ENCODE measurements at regions not wholly inside any gene's neighbourhood (a gene's known extent, or its start where the extent isn't known, plus 50 kb on each side); places are given as distances from the start of the nearest gene placed in this dataset.

DNA sequence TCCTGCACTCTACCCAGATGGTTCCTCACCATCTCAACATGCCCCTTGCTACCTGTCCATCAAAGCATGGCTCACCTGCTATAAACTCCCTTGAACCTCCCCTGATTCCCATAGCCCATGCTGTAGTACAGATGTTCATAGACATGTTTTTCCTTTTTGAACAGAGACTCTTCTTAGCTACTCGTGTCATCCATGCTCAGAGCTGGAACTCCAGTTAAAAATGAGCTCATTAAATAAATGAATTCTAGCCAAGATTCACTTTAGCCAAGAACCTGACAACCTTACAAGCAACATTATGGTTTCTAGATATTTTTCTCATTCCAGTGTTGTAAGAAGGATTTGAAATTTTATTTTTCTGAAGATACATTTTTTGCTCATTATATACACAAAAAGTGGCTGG, 65.0 kb downstream of the SCG2 start:
- Histone ChIP-seq H2BK120ac (ENCODE audit: low read depth, low read length) (no peak overlapping the region), H3K9ac (ENCODE audit: low read depth, low read length) (no peak overlapping the region), H2BK20ac (ENCODE audit: low read depth, low read length) (no peak overlapping the region), H3K4ac (ENCODE audit: low read depth, low read length) (no peak overlapping the region), H3K14ac (replicated peaks; ENCODE audit: low read depth, low read length) (no peak overlapping the region), H3K27me3 (ENCODE audit: control insufficient read depth, insufficient read depth, low read length) (no peaks in the 10 kb centered on the region), H4K8ac (ENCODE audit: low read depth in 2 of 2, low read length in 2 of 2) (no peak overlapping the region), H4K20me1 (ENCODE audit: insufficient read depth, low read length) (no peaks in the 10 kb centered on the region), H2AK5ac (ENCODE audit: low read depth, low read length) (no peak overlapping the region), H2BK5ac (ENCODE audit: low read depth, low read length, poor library complexity, severe bottlenecking) (no peak overlapping the region), H3K4me2 (ENCODE audit: low read depth, low read length) (no peak overlapping the region), H4K91ac (ENCODE audit: insufficient read depth, low read depth, low read length) (no peak overlapping the region), H3K79me1 (ENCODE audit: low read depth in 1 of 2, low read length in 2 of 2) (no peaks in the 10 kb centered on the region), H3K4me1 (ENCODE audit: control insufficient read depth, insufficient read depth, low read length) (peaks cover 8% of the 10 kb centered on the region), H3K9me1 (ENCODE audit: insufficient read depth, low read length) (no peaks in the 10 kb centered on the region; the same call in 1 of the 2 replicates), H3K23ac (ENCODE audit: low read depth, low read length) (no peak overlapping the region), H4K5ac (ENCODE audit: low read depth, low read length) (no peak overlapping the region), H3K56ac (ENCODE audit: extremely low read depth, insufficient read depth, low read length) (no peak overlapping the region), H3K9me3 (ENCODE audit: control insufficient read depth, insufficient read depth, low read length) (no peaks in the 10 kb centered on the region), H3K36me3 (ENCODE audit: control insufficient read depth, insufficient read depth, low read length) (no peaks in the 10 kb centered on the region), H3K18ac (ENCODE audit: low read depth, low read length) (no peak overlapping the region), H2AFZ (replicated peaks; ENCODE audit: low read length, poor library complexity) (no peak overlapping the region), H3K27ac (ENCODE audit: insufficient read depth, low read length) (no peak overlapping the region), H2AK9ac (replicated peaks; ENCODE audit: low read depth, low read length, poor library complexity) (no peak overlapping the region), H2BK15ac (ENCODE audit: low read depth, low read length) (no peak overlapping the region), H3K4me3 (ENCODE audit: insufficient read depth, low read depth, low read length) (no peak overlapping the region)
- ChIA-PET CTCF (no interaction called here), POLR2A (ENCODE audit: unreplicated experiment) (no interaction called here)
- BruUV-seq (replicated peaks) = no TSS peak
- no peak for DNase-seq
- ATAC-seq (ENCODE audit: low read depth) = no peak
- dilution Hi-C loops (cut with HindIII; ENCODE audit: low sequenced_read_pairs, unreplicated experiment) (no loop called here), in situ Hi-C loops (cut with MboI; ENCODE audit: low sequenced_read_pairs) (no loop called here), intact Hi-C loops (cut with micrococcal nuclease) (no loop called here)
- WGBS, 2 experiments (ENCODE audit: extremely low coverage in 2 of 2, insufficient read length in 1 of 2) = no CpG with 5 or more reads among the region's 1 CpG
- TF ChIP-seq MAFK (IDR thresholded peaks at IDR 0.05; ENCODE audit: low read depth, low read length) = no peak
- TF ChIP-seq MAZ (IDR thresholded peaks at IDR 0.05; ENCODE audit: borderline replicate concordance, low read depth, low read length) = no peak
- TF ChIP-seq CTCF (conservative IDR thresholded peaks at IDR 0.05; ENCODE audit: low read depth, low read length) = no peak
- TF ChIP-seq SMC3 (IDR thresholded peaks at IDR 0.05; ENCODE audit: low read depth, low read length) = no peak
- TF ChIP-seq RFX5 (IDR thresholded peaks at IDR 0.05; ENCODE audit: low read depth, low read length) = no peak
- TF ChIP-seq RCOR1 (IDR thresholded peaks at IDR 0.05; ENCODE audit: insufficient replicate concordance, low read length) = no peak
- TF ChIP-seq NFE2L2 (IDR thresholded peaks at IDR 0.05; ENCODE audit: low read depth, low read length) = no peak
- no peak for TF ChIP-seq CEBPB (IDR thresholded peaks at IDR 0.05; ENCODE audit: low read depth, low read length)
- TF ChIP-seq MXI1 (IDR thresholded peaks at IDR 0.05; ENCODE audit: borderline replicate concordance, low read depth, low read length) = no peak
- no peak for TF ChIP-seq POLR2A (IDR thresholded peaks at IDR 0.05; ENCODE audit: low read depth, low read length)
- TF ChIP-seq, protein P1, sequence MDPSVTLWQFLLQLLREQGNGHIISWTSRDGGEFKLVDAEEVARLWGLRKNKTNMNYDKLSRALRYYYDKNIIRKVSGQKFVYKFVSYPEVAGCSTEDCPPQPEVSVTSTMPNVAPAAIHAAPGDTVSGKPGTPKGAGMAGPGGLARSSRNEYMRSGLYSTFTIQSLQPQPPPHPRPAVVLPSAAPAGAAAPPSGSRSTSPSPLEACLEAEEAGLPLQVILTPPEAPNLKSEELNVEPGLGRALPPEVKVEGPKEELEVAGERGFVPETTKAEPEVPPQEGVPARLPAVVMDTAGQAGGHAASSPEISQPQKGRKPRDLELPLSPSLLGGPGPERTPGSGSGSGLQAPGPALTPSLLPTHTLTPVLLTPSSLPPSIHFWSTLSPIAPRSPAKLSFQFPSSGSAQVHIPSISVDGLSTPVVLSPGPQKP (IDR thresholded peaks at IDR 0.05; ENCODE audit: borderline replicate concordance, low read depth, low read length) = no peak
- no peak for TF ChIP-seq CHD1 (IDR thresholded peaks at IDR 0.05; ENCODE audit: low read depth, low read length)
- no peak for TF ChIP-seq BHLHE40 (IDR thresholded peaks at IDR 0.05; ENCODE audit: low read depth, low read length)
- TF ChIP-seq RAD21 (IDR thresholded peaks at IDR 0.05; ENCODE audit: low read length) = no peak

All from IMR-90 (cell line).